ENCODE measurements at regions not wholly inside any gene's neighbourhood (a gene's known extent, or its start where the extent isn't known, plus 50 kb on each side); places are given as distances from the start of the nearest gene placed in this dataset.

DNA sequence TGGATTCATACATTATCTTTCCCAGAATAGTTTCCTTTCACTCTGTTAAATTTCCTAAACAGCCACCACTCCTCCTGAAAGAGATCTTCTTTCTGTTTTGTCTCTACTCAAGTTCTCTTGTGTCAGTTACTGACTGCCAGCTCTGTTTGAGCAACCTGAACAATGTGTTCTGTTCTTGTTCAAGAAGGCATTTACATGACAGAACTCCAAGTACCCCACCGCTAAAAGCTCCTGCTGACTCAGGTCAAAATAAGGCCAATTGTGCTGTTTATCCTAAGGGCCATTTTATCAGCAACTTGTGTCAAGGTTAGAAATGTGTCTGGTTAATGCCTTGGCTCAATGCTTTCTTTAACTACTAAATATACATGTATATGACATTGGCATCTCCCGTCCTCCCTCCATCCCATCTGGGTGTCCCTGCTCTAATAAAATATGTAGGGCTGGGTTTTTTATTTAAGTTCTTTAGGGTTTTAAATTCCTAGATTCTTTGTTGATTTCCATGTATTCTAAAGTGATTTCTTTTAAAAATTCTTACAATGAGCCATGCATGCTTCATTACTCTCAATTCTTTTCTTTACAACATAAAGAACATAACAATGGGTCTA, 144.3 kb upstream of the PAQR3 start:
- ATAC-seq = no peak
- intact Hi-C loops (cut with DNase I) = no loop called here
- Histone ChIP-seq H3K27ac (no peak overlapping the region), H3K36me3 (no peaks in the 10 kb centered on the region), H3K27me3 (no peaks in the 10 kb centered on the region), H3K4me1 (no peaks in the 10 kb centered on the region), H3K4me3 (no peak overlapping the region), H3K9me3 (peaks cover 0 to 20% of the 10 kb centered on the region in 2 donors)
- no peak for TF ChIP-seq CTCF (IDR thresholded peaks at IDR 0.05)
- no peak for DNase-seq

DNA sequence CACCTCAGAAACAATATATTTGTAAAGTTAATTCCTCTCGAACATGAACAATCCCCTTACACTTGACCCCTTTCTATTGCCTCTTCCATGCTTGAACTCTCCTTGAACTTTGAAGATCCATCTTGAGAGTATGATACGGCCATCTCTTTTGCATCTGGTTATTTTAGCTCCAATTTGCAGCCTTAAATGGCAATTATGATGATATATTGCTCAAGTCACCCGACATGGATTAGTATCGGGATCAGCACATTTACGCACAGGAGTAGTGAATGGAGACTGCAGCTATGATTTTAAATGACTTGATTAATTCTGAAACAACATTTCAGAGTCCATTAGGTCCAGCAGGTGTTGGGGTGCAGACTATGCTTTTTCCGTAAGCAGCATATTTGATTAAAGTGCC, 143.8 kb upstream of the PAQR3 start:
- Histone ChIP-seq H3K36me3 (no peaks in the 10 kb centered on the region), H3K4me1 (no peaks in the 10 kb centered on the region), H3K27ac (no peak overlapping the region), H3K4me3 (no peak overlapping the region), H3K9me3 (peaks cover 0 to 20% of the 10 kb centered on the region in 2 donors), H3K27me3 (no peaks in the 10 kb centered on the region)
- TF ChIP-seq CTCF (IDR thresholded peaks at IDR 0.05) = no peak
- no peak for DNase-seq
- ATAC-seq = no peak
- intact Hi-C loops (cut with DNase I) = no loop called here

DNA sequence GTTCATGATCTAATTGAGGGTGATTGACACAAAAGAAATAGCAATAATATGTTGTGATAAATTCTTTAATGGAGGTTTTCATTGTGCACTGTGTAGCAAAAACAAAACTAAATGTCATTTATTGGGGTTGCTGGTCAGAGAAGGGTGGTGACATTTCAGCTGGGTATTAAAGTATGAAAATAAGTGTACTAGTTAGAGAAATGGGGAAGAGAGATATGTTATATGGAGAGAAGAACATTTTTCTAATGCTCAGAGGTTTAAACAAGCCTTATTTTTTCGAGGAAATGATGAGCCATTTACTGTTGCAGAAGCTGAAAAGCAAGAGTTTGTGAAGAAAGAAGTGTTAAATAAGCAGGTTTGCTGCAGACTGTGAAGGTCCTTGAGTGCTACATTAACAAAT, 142.7 kb upstream of the PAQR3 start:
- H3K9me3 ChIP-seq = peaks cover 0 to 20% of the 10 kb centered on the region in 2 donors
- ATAC-seq = no peak
- no peak for DNase-seq
- no peaks in the 10 kb centered on the region for H3K27me3 ChIP-seq
- no peak overlapping the region for H3K4me3 ChIP-seq
- H3K36me3 ChIP-seq = no peaks in the 10 kb centered on the region
- TF ChIP-seq CTCF (IDR thresholded peaks at IDR 0.05) = no peak
- H3K4me1 ChIP-seq = no peaks in the 10 kb centered on the region
- intact Hi-C loops (cut with DNase I) = no loop called here
- H3K27ac ChIP-seq = no peak overlapping the region

DNA sequence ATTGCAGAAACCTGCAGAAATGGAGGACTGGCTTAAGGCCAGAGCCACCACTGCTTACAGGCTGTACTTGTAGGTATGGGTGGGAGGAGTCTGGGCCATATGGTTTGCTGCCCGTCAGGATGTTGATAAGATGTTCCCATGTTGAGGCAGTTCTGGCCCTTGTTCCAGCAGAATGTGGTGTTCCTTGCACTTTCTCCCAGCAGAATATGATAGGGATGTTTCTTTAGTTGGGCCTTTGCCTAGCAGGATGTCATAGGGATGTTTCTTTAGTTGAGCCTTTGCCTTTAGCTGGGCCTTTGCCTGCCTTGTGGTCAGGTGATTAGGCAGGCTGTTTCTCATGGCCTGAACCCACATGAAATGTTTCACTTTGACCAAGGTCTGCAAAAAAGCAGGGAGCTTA, 139.1 kb upstream of the PAQR3 start:
- TF ChIP-seq CTCF (IDR thresholded peaks at IDR 0.05) = no peak
- intact Hi-C loops (cut with DNase I) = no loop called here
- no peaks in the 10 kb centered on the region for H3K4me1 ChIP-seq
- ATAC-seq = no peak
- no peaks in the 10 kb centered on the region for H3K27me3 ChIP-seq
- H3K4me3 ChIP-seq = no peak overlapping the region
- peaks cover 0 to 40% of the 10 kb centered on the region in 2 donors for H3K9me3 ChIP-seq
- H3K27ac ChIP-seq = no peak overlapping the region
- no peaks in the 10 kb centered on the region for H3K36me3 ChIP-seq
- no peak for DNase-seq

- DNase-seq = no peak
- no peak overlapping the region for H3K4me3 ChIP-seq
- no peaks in the 10 kb centered on the region for H3K27me3 ChIP-seq
- H3K4me1 ChIP-seq = no peaks in the 10 kb centered on the region
- TF ChIP-seq CTCF (IDR thresholded peaks at IDR 0.05) = no peak
- intact Hi-C loops (cut with DNase I) = no loop called here
- no peaks in the 10 kb centered on the region for H3K36me3 ChIP-seq
- peaks cover 0 to 23% of the 10 kb centered on the region in 2 donors for H3K9me3 ChIP-seq
- no peak overlapping the region for H3K27ac ChIP-seq
- no peak for ATAC-seq
Measured at GRCh38 chr4:79074040-79074439, 134.8 kb upstream of the PAQR3 start.
